AG10803 (cell line): ENCODE measurements at regions not wholly inside any gene's neighbourhood (a gene's known extent, or its start where the extent isn't known, plus 50 kb on each side); places are given as distances from the start of the nearest gene placed in this dataset.

Experiments
- DNase-seq: peaks from one replicate; pipeline ENCODE4 v3.0.0; 2010; ENCODE audit warnings: low read depth
- H3K4me3 ChIP-seq: 2 replicates; pipeline ENCODE4 v1.5.1; 2011; ENCODE audit warnings: mild to moderate bottlenecking, low read length, control low read depth
- TF ChIP-seq, protein P1 (sequence below): conservative IDR thresholded peaks from 2 replicates; pipeline ENCODE4 v1.5.1; 2011; ENCODE audit warnings: mild to moderate bottlenecking, low read length, control low read depth, inconsistent platforms

GRCh38 chr12:74725154-74725553, 187.5 kb downstream of the ATXN7L3B start:
- DNase-seq = peak; percentile 5
- no peak overlapping the region for H3K4me3 ChIP-seq
- TF ChIP-seq, protein P1, sequence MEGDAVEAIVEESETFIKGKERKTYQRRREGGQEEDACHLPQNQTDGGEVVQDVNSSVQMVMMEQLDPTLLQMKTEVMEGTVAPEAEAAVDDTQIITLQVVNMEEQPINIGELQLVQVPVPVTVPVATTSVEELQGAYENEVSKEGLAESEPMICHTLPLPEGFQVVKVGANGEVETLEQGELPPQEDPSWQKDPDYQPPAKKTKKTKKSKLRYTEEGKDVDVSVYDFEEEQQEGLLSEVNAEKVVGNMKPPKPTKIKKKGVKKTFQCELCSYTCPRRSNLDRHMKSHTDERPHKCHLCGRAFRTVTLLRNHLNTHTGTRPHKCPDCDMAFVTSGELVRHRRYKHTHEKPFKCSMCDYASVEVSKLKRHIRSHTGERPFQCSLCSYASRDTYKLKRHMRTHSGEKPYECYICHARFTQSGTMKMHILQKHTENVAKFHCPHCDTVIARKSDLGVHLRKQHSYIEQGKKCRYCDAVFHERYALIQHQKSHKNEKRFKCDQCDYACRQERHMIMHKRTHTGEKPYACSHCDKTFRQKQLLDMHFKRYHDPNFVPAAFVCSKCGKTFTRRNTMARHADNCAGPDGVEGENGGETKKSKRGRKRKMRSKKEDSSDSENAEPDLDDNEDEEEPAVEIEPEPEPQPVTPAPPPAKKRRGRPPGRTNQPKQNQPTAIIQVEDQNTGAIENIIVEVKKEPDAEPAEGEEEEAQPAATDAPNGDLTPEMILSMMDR = no peak

DNA sequence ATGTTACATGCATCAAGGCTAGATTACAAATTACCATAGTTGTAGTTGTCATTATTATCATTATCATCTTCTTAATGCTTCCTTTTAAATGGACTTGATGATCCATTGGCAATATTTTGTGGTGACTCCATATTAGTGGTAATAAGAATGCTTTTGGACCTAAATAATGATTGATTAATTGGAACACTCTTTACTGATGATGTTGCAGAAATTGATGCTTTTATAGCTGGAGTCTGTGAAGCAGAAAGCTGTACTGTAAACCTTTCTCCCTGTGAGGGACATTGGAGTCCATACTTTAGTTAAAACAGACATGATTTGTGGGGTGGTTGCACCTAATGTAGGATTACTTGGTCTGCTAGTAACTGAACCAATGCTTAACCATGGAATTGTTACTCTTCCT, 190.4 kb downstream of the ATXN7L3B start:
- no peak overlapping the region for H3K4me3 ChIP-seq
- no peak for DNase-seq
- TF ChIP-seq, protein P1 = no peak

GRCh38 chr12:74732164-74732784, 194.6 kb downstream of the ATXN7L3B start:
- TF ChIP-seq, protein P1 = no peak
- DNase-seq = no peak
- no peak overlapping the region for H3K4me3 ChIP-seq

DNA sequence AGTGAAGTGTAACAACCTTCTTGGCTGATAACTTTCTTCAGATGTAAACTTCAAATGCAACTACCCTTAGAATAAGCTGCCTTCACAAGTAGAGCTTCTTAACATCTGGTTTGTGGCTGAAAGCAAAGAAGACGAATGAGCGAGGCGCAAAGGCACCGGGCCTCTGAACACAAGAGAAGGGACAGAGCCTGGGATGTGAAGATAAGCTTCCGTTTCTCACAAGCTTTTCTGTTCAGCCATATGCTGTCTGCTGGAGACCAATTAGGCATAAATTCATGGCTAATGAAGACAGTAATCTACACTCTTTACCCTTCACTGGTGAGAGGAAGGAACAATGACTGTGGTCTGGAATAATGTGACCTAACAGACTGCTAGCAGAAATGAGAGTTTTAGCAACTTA, 195.2 kb downstream of the ATXN7L3B start:
- no peak for DNase-seq
- TF ChIP-seq, protein P1 = no peak
- no peak overlapping the region for H3K4me3 ChIP-seq

DNA sequence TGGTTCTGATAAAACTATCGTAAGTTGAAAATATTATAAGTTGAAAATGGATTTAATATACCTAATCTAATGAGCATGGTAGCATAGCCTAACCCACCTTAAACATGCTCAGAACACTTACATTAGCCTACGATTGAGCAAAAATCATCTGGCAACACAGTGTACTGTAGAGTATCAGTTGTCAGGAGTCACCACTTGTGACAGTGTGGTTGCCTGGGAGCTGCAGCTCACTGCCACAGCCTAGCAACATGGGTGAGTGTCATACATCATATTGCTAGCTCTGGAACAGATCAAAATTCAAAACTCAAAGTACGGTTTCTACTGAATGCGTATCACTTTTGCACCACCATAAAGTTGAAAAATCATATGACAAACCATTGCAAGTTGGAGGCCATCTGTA, 203.5 kb downstream of the ATXN7L3B start:
- no peak overlapping the region for H3K4me3 ChIP-seq
- TF ChIP-seq, protein P1 = no peak
- no peak for DNase-seq

GRCh38 chr12:74747305-74747704, 209.7 kb downstream of the ATXN7L3B start:
- TF ChIP-seq, protein P1 = peak; percentile 10; the same call in 1 of the 2 replicates
- DNase-seq = peak; percentile 3
- no peak overlapping the region for H3K4me3 ChIP-seq

DNA sequence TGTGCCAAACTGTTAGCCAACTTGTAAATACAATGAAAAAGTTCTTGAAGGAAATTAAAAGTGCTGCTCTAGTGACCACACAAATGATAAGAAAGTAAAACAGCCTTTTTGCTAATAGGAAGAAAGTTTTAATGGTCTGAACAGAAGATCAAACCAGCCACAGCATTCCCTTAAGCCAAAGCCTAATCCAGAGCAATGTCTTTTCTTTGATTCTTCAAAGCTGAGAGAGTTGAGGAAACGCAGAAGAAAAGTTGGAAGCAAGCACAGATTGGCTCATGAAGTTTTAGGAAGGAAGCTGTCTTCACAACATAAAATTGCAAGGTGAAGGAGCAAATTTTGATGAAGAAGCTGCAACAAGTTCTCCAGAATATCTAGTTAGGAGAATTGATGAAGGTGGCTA, 213.8 kb downstream of the ATXN7L3B start:
- no peak for DNase-seq
- TF ChIP-seq, protein P1 = no peak
- H3K4me3 ChIP-seq = no peak overlapping the region
